ENCODE measurements at regions not wholly inside any gene's neighbourhood (a gene's known extent, or its start where the extent isn't known, plus 50 kb on each side); places are given as distances from the start of the nearest gene placed in this dataset.
"Not testable (repeated sequence)": the region's sequence is repeated elsewhere in the genome, so short reads cannot be mapped to it uniquely, and the experiment has no call there.

- no peak for DNase-seq (ENCODE audit: low read depth)
Measured at GRCh38 chr21:41589131-41589530, 81.2 kb upstream of the TMPRSS2 start.

DNA sequence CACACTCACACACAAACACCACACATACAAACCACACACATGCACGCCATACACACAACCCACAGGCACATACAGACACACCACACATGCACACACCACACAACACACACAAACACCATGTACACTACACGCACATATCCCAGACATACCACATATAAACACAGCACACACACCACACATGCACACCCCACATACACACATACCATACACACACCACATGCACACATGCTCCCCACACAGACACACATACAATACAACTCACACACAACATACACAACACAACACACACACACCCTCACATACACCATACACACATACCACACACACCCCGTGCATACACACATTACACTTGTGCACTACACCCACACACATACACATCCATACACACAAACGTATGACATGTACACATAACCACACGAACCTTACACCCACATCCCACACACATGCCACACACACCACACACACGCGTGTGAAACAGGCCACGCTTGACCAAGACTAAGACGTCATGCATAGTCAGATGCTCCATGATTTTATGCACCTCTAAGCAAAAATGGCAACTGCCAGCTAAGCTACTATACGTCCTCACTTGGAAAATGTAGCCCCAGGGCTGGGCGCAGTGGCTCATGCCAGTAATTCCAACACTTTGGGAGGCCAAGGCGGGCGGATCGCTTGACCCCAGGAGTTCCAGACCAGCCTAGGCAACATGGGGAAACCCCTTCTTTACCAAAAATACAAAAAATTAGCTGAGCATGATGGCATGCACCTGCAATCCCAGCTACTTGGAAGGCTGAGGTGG is 77.4 kb upstream of the TMPRSS2 start:
- DNase-seq (ENCODE audit: low read depth), result no peak

DNA sequence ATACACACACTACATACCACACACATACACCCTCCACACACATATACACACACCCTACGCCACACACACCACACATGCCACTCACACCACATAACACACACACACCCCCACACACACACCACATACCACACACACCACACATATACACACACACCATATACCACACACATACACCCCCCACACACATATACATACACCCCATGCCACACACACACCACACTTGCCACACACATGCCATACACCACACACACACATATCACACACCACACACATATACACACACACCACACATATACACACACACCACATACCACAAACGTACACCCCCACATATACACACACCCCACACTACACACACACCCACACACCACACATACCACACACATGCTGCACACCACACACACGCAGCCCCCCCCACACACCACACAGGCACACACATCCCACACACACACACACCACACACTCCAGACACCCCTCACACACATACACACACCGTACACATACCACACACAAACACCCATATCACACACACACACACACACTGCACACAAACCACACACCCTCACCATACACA is 76.7 kb upstream of the TMPRSS2 start:
- DNase-seq (ENCODE audit: low read depth), result no peak

- no peak for DNase-seq (ENCODE audit: low read depth)
Measured at GRCh38 chr21:41583274-41583790, 75.4 kb upstream of the TMPRSS2 start.

GRCh38 chr21:41582866-41583265 is 74.9 kb upstream of the TMPRSS2 start:
- no peak for DNase-seq (ENCODE audit: low read depth)

GRCh38 chr21:41582298-41582840 is 74.4 kb upstream of the TMPRSS2 start:
- no peak for DNase-seq (ENCODE audit: low read depth)

DNA sequence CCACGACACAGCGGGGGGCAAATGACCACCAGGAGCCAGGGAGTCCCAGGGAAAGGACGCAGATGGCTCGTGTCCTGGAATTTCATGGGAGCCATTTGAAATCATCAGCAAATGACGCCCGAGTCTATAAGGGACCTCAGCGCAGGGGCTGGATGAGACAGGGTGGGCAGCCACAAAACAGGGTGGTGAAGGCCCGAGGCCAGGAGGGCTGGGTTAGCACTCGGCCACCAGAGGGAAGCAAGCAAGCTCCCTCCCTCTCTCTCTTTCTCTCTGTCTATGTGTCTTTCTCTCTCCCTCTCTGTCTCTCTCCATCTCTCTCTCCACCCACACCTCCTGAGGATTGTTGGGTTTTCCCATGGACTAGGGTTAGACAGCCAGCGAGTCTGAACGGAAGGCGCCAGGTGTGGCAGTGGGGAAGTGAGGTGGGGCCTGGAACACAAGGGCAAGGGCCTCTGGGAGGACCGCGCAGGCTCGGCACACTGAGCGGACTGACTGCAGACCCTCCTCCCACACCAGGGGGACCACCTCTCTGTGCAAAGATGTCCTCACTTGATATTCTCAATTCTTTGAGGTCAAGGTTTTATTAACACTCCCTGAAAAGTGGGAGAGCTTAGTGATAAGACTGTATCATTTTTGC is 73.8 kb upstream of the TMPRSS2 start:
- DNase-seq (ENCODE audit: low read depth), result no peak

DNA sequence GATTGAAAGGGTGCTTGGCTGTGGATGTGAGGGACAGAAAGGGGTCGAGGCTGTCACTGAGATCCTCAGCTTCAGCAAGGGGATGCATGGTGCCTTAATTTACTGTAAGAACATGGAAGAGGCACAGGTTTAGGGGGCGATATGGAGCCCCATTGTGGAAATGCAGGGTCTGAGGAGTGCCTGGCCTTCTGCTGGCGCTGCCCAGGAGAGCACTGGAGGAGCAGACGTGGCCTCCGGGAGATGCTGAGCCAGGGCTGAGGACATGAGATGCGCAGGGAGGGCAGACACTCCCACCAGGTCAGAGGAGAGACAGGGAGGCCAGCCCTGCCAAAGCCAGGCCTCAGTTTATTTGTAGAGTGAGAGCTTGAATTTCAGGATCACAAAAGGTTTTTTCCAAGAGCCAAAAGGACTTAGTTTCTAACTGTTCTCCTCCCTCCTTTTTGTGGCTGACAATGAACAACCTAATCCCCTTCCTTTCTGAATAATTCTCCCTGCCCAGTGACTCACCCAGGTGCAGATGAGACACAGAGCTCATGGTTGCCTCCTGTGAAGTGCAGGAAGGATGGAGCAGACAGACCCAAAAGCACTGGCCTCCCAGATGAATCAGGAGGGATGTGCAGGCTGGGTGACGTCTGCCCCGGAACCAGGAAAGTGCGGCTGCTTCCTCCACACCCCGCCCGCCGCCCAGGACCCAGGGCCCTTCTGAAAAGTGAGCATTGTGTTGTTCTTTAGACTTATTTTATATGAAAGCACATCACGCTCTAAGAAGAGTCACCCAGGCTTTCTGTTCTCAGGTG is 73.0 kb upstream of the TMPRSS2 start:
- DNase-seq (ENCODE audit: low read depth), result no peak

DNA sequence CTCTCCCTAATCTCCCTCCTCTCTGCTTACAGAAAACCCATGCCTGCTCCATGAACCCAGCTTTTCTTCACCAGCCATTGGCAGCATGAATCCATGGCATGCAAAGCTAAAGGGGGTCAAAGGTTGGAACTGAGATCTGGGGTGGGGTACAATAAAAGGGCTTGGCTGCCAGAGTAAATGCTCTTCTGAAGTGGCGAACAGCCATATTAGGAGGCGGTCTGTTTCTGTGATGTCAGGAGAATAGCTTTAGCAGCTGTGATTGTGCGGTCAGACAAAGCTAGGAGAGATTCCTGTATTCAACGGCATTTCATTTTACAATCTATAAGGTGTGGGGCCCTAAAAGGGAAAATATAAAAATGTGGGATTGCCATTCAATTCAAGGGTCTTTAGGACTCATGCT is 71.7 kb upstream of the TMPRSS2 start:
- DNase-seq (ENCODE audit: low read depth), result no peak

DNA sequence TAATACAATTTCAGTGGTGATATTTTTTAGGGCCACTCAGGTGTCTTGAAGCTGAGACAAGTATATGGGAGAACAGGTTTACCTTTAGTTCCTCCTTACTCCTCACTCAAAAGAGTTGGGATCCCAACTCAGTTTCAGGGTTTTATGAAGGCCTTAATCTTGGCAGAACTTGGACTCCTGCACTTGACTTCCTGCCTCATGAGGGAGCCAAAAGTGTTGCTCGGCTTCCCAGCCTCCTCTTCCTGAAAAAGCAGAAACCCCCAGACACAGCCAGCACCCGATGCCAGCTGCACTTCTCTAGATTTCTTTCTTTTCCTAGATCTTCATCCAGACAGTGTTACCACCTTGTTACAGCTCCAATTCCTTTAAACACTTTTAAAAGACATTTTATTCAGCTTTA is 70.8 kb upstream of the TMPRSS2 start:
- no peak for DNase-seq (ENCODE audit: low read depth)

- DNase-seq (ENCODE audit: low read depth), result no peak
Measured at GRCh38 chr21:41578083-41578482, 70.1 kb upstream of the TMPRSS2 start.

DNA sequence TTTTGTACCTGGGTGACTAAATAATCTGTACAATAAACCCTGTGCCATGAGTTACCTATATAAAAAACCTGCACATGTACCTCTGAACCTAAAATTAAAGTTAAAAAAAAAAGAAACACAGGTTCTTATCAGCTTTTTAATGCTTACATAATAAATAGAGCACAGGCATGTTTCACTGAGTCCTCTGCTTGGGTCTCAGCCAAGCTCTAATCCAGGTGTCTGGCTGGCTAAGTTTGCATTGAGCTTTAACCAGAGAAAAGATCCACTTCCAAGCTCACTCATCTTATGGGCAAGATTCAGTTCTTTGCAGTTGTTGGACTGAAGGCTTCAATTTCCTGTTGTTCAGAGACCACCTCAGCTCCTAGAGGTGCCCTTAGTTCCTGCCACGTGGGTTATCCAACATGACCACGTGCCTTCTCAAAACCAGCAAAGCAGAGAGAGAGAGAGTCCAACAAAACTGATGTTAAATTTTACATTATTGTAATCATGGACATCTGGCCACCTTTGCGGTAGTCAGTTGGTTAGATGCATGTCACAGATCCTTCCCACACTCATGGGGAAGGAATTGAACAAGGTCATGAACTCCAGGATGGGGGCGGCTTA is 68.2 kb upstream of the TMPRSS2 start:
- no peak for DNase-seq (ENCODE audit: low read depth)

GRCh38 chr21:41573902-41574690 is 66.1 kb upstream of the TMPRSS2 start:
- DNase-seq (ENCODE audit: low read depth), result no peak

- no peak for DNase-seq (ENCODE audit: low read depth)
Measured at GRCh38 chr21:41571938-41572510, 64.1 kb upstream of the TMPRSS2 start.

GRCh38 chr21:41570791-41571355 is 62.9 kb upstream of the TMPRSS2 start:
- no peak for DNase-seq (ENCODE audit: low read depth)

DNA sequence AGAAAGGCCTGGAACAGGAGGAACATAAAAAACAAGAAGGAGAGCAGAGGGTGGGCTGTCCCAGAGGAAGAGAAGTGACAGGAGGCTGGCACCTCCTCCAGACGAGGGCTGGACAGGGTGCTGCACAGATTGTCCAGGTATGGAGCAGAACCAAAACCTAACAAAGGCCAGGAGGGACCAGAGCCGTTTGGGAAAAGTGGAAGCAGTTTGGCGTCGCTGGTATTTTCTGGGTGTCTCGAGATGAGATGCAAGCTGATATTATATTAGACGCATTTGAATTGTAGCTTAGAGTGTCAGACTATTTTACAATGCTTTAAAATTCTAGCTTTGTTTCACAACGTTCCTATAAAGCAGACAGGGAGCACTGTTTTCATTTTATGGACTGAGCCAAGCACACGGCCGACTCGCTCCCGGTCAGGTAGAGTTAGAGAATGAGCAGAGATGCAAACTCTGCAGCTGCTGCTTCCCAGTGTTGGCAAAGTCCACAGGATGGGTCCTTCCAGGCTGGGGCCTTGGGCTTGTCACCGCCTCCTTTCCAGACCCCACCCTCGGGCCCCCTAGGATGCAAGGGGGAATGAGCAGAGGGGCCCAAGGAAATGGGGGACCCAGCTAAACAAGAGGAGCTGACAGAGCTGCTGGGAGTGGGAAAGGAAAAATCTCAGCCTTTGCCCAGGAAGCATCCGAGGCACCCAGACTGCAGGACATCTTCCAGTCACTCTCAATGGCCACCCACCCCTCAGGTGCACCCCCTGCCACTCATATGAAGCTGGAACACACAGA is 60.8 kb upstream of the TMPRSS2 start:
- DNase-seq (ENCODE audit: low read depth), result no peak

DNA sequence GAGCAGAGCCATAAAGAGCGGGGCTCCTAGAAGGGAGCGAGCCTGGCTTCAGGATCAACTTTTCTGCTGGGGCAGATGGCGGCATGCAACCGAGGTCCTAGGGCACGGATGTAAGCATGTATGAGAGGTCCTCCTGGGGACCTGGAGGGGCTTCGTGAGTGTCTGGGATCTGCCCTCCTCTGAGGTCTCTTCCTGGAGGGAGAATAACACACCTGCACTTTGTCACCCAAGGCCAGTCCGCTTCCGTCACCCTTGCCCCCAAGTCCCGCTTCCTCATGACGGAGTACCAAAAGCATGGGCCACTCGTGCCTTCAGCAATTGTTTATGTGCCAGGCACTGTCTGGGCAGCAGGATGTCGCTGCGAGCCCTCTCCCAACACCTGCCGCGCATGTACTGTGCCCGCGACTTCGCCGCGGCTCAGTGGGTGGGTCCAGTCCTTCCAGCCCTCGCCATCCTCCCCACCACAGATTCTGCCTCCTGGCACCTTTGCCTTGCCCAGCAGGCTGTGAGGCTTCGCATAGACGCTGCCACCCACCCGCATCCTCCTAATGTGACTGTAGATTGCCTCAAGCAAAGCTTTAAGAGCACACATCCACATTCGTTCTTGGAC is 60.0 kb upstream of the TMPRSS2 start:
- DNase-seq (ENCODE audit: low read depth), result no peak

DNA sequence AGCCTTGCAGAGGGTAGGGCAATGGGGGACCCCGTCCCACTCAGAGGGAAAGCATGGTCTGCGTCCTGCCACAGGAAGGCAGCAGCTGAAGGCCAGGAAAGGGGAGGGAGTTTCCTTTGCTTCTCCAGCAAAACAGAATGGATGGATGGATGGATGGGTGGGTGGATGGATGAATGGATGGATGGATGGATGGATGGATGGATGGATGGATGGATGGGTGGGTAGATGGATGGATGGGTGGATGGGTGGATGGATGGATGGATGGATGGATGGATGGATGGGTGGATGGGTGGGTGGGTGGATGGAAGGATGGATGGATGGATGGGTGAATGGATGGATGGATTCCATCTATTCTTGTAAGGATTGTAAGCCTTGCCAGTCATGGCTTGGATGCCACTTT is 59.3 kb upstream of the TMPRSS2 start:
- not testable (repeated sequence) for DNase-seq (ENCODE audit: low read depth)

DNA sequence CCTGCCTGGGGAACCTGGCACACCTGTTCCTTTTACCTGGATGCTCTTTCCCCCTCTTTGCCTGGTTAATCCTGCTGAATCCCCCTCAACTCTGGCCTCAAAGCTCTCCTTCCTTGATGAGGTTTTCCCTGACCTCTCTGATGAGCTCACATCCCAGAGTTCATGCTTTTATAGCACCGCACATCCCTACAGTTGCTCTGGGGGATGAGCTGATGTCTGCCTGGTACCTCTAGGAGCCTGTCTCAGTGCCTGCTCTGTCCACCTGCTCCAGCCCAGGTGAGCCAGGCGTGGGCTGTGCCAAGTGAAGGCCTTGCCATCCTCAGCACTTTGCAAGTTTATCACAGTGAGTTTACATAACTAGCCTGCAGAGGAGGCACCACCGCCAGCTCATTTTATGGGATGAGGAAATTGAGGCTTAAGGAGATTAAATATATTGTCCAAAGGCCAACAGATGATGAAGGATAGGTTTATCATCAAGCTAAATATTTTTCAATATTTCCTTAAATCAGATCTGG is 58.6 kb upstream of the TMPRSS2 start:
- no peak for DNase-seq (ENCODE audit: low read depth)

Data from stromal cell of bone marrow (primary cell).